ENCODE measurements at regions not wholly inside any gene's neighbourhood (a gene's known extent, or its start where the extent isn't known, plus 50 kb on each side); places are given as distances from the start of the nearest gene placed in this dataset.

- TF ChIP-seq CTCF (IDR thresholded peaks at IDR 0.05; ENCODE audit: control extremely low read depth in 1 of 3, insufficient read depth in 1 of 3, low read depth in 1 of 3, low read length in 3 of 3) (no peak), EZH2 (IDR thresholded peaks at IDR 0.05; ENCODE audit: low read depth, low read length, severe bottlenecking) (no peak), NRF1 (IDR thresholded peaks at IDR 0.05; ENCODE audit: low read depth, low read length) (no peak), POLR2A (IDR thresholded peaks at IDR 0.05; ENCODE audit: control extremely low read depth in 1 of 2, low read depth in 2 of 2, low read length in 2 of 2) (no peak), SP2 (IDR thresholded peaks at IDR 0.05; ENCODE audit: low read length) (no peak), TAF1 (IDR thresholded peaks at IDR 0.05; ENCODE audit: low read depth, low read length) (no peak), RAD21 (IDR thresholded peaks at IDR 0.05 in 1 of 2, conservative IDR thresholded peaks at IDR 0.05 in 1 of 2; ENCODE audit: low read depth in 2 of 2, low read length in 2 of 2) (no peak), CHD2 (IDR thresholded peaks at IDR 0.05; ENCODE audit: low read length) (no peak)
Observed at GRCh38 chr5:25349746-25350145, 705.0 kb upstream of the CDH10 start.

All from H1 (cell line).